ENCODE measurements at regions not wholly inside any gene's neighbourhood (a gene's known extent, or its start where the extent isn't known, plus 50 kb on each side); places are given as distances from the start of the nearest gene placed in this dataset.
"Not testable (repeated sequence)": the region's sequence is repeated elsewhere in the genome, so short reads cannot be mapped to it uniquely, and the experiment has no call there.

GRCh38 chr9:111098093-111098492 lies 59.8 kb upstream of the LPAR1 start:
- H3K4me3 ChIP-seq (ENCODE audit: low read depth, low read length), result no peak overlapping the region
- DNase-seq (ENCODE audit: low read depth), result no peak
- TF ChIP-seq CTCF (IDR thresholded peaks at IDR 0.05; ENCODE audit: insufficient read depth, low read depth, low read length, missing control alignments), result no peak

GRCh38 chr9:111096051-111096450 lies 57.8 kb upstream of the LPAR1 start:
- no peak for TF ChIP-seq CTCF (IDR thresholded peaks at IDR 0.05; ENCODE audit: insufficient read depth, low read depth, low read length, missing control alignments)
- no peak for DNase-seq (ENCODE audit: low read depth)
- no peak overlapping the region for H3K4me3 ChIP-seq (ENCODE audit: low read depth, low read length)

GRCh38 chr9:111095441-111095840 lies 57.2 kb upstream of the LPAR1 start:
- no peak overlapping the region for H3K4me3 ChIP-seq (ENCODE audit: low read depth, low read length)
- no peak for TF ChIP-seq CTCF (IDR thresholded peaks at IDR 0.05; ENCODE audit: insufficient read depth, low read depth, low read length, missing control alignments)
- no peak for DNase-seq (ENCODE audit: low read depth)

GRCh38 chr9:111094958-111095357 lies 56.7 kb upstream of the LPAR1 start:
- H3K4me3 ChIP-seq (ENCODE audit: low read depth, low read length), result no peak overlapping the region

GRCh38 chr9:111094433-111094924 lies 56.2 kb upstream of the LPAR1 start:
- peak; percentile 56 for DNase-seq (ENCODE audit: low read depth)
- no peak for TF ChIP-seq CTCF (IDR thresholded peaks at IDR 0.05; ENCODE audit: insufficient read depth, low read depth, low read length, missing control alignments)
- no peak overlapping the region for H3K4me3 ChIP-seq (ENCODE audit: low read depth, low read length)

More at GRCh38 chr9:111094958-111095357, 56.7 kb upstream of the LPAR1 start:
- no peak for DNase-seq (ENCODE audit: low read depth)
- TF ChIP-seq CTCF (IDR thresholded peaks at IDR 0.05; ENCODE audit: insufficient read depth, low read depth, low read length, missing control alignments), result no peak

GRCh38 chr9:111092167-111092566 lies 53.9 kb upstream of the LPAR1 start:
- not testable (repeated sequence) for DNase-seq (ENCODE audit: low read depth); H3K4me3 ChIP-seq (ENCODE audit: low read depth, low read length)

Data from GM12865 (cell line).